Kidney (tissue), 13 donors: ENCODE measurements at regions not wholly inside any gene's neighbourhood (a gene's known extent, or its start where the extent isn't known, plus 50 kb on each side); places are given as distances from the start of the nearest gene placed in this dataset.
"Not testable (repeated sequence)": the region's sequence is repeated elsewhere in the genome, so short reads cannot be mapped to it uniquely, and the experiment has no call there.

Source experiments
- DNase-seq, 5 donors: peaks; one replicate each; pipeline ENCODE4 v3.0.0-alpha.2; 2013 to 2020
- FAIRE-seq: peaks from 2 replicates; lab custom pipeline; 2012; peaks lifted over from hg19 to GRCh38; lab: Jason Lieb, UNC
- H3K27ac ChIP-seq, 2 donors: one replicate each; pipeline ENCODE4 v1.7.0; 2013; ENCODE audit warnings: low read depth in 2 of 2, low read length in 2 of 2, inconsistent platforms in 1 of 2
- H3K27me3 ChIP-seq: one replicate; pipeline ENCODE4 v1.7.1; 2013; ENCODE audit warnings: low read length, inconsistent platforms; ENCODE audit not compliant: control insufficient read depth, insufficient read depth
- H3K36me3 ChIP-seq, 3 donors: one replicate each; pipeline versions ENCODE4 v1.7.0 to v1.7.1; 2013; ENCODE audit warnings: low read length in 3 of 3, control low read depth in 1 of 3, inconsistent platforms in 1 of 3; ENCODE audit not compliant: insufficient read depth in 3 of 3, control insufficient read depth in 2 of 3
- H3K4me1 ChIP-seq, 3 donors: one replicate each; pipeline versions ENCODE4 v1.7.0 to v1.7.1; 2013; ENCODE audit warnings: low read length in 3 of 3, inconsistent platforms in 1 of 3, low read depth in 1 of 3; ENCODE audit not compliant: control insufficient read depth in 2 of 3, insufficient read depth in 2 of 3
- H3K4me3 ChIP-seq, 3 donors: one replicate each; pipeline versions ENCODE4 v1.7.0 to v1.8.1; 2013; ENCODE audit warnings: low read length in 3 of 3, control low read depth in 1 of 3, inconsistent platforms in 1 of 3
- H3K9ac ChIP-seq, 3 donors: one replicate each; pipeline versions ENCODE4 v1.7.0 to v1.7.1; 2013; ENCODE audit warnings: low read length in 3 of 3, control low read depth in 1 of 3, inconsistent platforms in 1 of 3
- H3K9me3 ChIP-seq, 3 donors: one replicate each; pipeline versions ENCODE4 v1.7.0 to v1.7.1; 2013; ENCODE audit warnings: low read length in 3 of 3, control low read depth in 1 of 3, inconsistent platforms in 1 of 3; ENCODE audit not compliant: control insufficient read depth in 2 of 3, insufficient read depth in 1 of 3
- intact Hi-C: fragments of 100-400 bp; cut with DNase I; formaldehyde crosslinking; loops from one replicate; pipeline ENCODE4 v1.11.1; 2022
- TF ChIP-seq, protein P1 (sequence below): IDR thresholded peaks from 3 replicates; pipeline ENCODE4 v1.5.1; 2012; ENCODE audit warnings: mild to moderate bottlenecking, moderate library complexity, borderline replicate concordance; ENCODE audit not compliant: insufficient read depth; ENCODE audit errors: extremely low read depth
- donor health status: control.
- donor health status: control.
- donor health status: control.
- donor health status: control.
- donor health status: control.
- donor health status: DM: yes; HTN: yes; CAD: no.
- donor health status: Normal renal cell carcinoma (clear cell type).

- Histone ChIP-seq H3K4me3 (no peak overlapping the region), H3K27me3 (no peaks in the 10 kb centered on the region), H3K9me3 (no peaks in the 10 kb centered on the region), H3K27ac (no peak overlapping the region), H3K9ac (no peak overlapping the region), H3K4me1 (no peaks in the 10 kb centered on the region), H3K36me3 (no peaks in the 10 kb centered on the region)
- FAIRE-seq (no peak), DNase-seq (no peak)
- intact Hi-C loops = no loop called here
- TF ChIP-seq, protein P1, sequence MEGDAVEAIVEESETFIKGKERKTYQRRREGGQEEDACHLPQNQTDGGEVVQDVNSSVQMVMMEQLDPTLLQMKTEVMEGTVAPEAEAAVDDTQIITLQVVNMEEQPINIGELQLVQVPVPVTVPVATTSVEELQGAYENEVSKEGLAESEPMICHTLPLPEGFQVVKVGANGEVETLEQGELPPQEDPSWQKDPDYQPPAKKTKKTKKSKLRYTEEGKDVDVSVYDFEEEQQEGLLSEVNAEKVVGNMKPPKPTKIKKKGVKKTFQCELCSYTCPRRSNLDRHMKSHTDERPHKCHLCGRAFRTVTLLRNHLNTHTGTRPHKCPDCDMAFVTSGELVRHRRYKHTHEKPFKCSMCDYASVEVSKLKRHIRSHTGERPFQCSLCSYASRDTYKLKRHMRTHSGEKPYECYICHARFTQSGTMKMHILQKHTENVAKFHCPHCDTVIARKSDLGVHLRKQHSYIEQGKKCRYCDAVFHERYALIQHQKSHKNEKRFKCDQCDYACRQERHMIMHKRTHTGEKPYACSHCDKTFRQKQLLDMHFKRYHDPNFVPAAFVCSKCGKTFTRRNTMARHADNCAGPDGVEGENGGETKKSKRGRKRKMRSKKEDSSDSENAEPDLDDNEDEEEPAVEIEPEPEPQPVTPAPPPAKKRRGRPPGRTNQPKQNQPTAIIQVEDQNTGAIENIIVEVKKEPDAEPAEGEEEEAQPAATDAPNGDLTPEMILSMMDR = no peak
These were observed 99.2 kb upstream of the RREB1 start for GRCh38 chr6:7008451-7008988.

DNA sequence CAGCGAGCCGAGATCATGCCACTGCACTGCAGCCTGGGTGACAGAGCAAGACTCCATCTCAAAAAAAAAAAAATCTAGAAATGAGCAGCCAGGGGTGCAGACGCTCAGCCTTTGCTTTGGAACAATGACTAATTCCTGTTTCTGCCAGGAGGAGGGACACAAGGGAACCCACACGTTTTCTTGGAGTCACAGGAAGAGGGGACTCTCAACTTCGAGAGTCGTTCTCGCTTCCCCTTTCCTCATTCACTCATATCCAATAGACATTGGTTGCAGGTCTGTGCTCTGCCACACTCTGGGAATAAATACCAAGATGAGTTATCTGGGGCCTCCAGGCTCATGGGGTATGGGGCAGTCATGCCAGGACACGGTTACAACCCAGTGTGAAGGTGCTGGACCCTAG lies 91.5 kb upstream of the RREB1 start:
- no peak overlapping the region for H3K27ac ChIP-seq
- FAIRE-seq (no peak), DNase-seq (no peak)
- H3K4me3 ChIP-seq = no peak overlapping the region
- H3K36me3 ChIP-seq = no peaks in the 10 kb centered on the region
- intact Hi-C loops = no loop called here
- TF ChIP-seq, protein P1 = no peak
- no peaks in the 10 kb centered on the region for H3K27me3 ChIP-seq
- no peaks in the 10 kb centered on the region for H3K9me3 ChIP-seq
- H3K9ac ChIP-seq = no peak overlapping the region
- no peaks in the 10 kb centered on the region for H3K4me1 ChIP-seq

- DNase-seq = no peak
- no peaks in the 10 kb centered on the region for H3K27me3 ChIP-seq
- H3K27ac ChIP-seq = no peak overlapping the region
- intact Hi-C loops = no loop called here
- no peaks in the 10 kb centered on the region for H3K9me3 ChIP-seq
- TF ChIP-seq, protein P1 = no peak
- FAIRE-seq = no peak
- H3K9ac ChIP-seq = no peak overlapping the region
- H3K4me1 ChIP-seq = no peaks in the 10 kb centered on the region
- H3K4me3 ChIP-seq = no peak overlapping the region
- H3K36me3 ChIP-seq = no peaks in the 10 kb centered on the region
These were observed 86.5 kb upstream of the RREB1 start for GRCh38 chr6:7021301-7021700.

DNA sequence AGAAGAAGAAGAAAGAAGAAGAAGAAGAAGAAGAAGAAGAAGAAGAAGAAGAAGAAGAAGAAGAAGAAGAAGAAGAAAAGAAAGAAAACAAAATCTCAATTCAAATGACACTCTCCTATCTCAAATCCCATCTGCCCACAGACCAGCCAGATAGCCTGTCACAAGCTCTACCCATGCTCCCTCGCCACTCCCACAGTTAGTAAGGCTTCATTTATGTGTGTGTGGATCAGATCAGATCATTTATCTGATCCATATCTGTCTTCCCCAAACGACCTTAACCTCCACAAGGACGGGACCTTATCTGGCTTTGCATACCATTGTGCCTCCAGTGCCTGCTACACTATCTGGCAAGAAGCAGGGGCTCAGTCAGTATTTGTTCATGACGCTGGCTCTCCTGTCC lies 81.9 kb upstream of the RREB1 start:
- Histone ChIP-seq H3K9me3 (no peaks in the 10 kb centered on the region), H3K9ac (no peak overlapping the region), H3K4me3 (no peak overlapping the region), H3K27ac (no peak overlapping the region), H3K36me3 (no peaks in the 10 kb centered on the region), H3K27me3 (no peaks in the 10 kb centered on the region), H3K4me1 (no peaks in the 10 kb centered on the region)
- FAIRE-seq (no peak), DNase-seq (no peak)
- intact Hi-C loops = no loop called here
- TF ChIP-seq, protein P1 = no peak

DNA sequence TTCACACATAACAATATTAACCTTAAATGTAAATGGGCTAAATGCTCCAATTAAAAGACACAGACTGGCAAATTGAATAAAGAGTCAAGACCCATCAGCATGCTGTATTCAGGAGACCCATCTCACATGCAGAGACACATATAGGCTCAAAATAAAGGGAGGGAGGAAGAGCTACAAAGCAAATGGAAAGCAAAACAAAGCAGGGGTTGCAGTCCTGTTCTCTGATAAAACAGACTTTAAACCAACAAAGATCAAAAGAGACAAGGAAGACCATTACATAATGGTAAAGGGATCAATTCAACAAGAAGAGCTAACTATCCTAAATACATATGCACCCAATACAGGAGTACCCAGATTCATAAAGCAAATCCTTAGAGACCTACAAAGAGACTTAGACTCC lies 78.8 kb upstream of the RREB1 start:
- H3K27me3 ChIP-seq, H3K9me3 ChIP-seq, H3K4me1 ChIP-seq, H3K4me3 ChIP-seq, H3K9ac ChIP-seq, H3K27ac ChIP-seq, H3K36me3 ChIP-seq, intact Hi-C loops, FAIRE-seq, DNase-seq: not testable (repeated sequence)
